Adrenal gland (tissue), 9 donors: ENCODE measurements at regions not wholly inside any gene's neighbourhood (a gene's known extent, or its start where the extent isn't known, plus 50 kb on each side); places are given as distances from the start of the nearest gene placed in this dataset.

Experiments
- DNase-seq, 7 donors: peaks; one replicate each; pipeline ENCODE4 v3.0.0-alpha.2; 2019 to 2020
- H3K27ac ChIP-seq, 5 donors: fragments of 200-600 bp; sonication (generic) in 4 of 5; 1 replicate in 3 of 5; 2 replicates in 2 of 5; pipeline versions ENCODE4 v1.5.1 to v1.8.0; 2016 to 2020; ENCODE audit warnings: mild to moderate bottlenecking in 1 of 5
- H3K27me3 ChIP-seq: fragments of 200-600 bp; 2 replicates; pipeline ENCODE4 v1.8.0; 2021
- H3K36me3 ChIP-seq, 2 donors: fragments of 200-600 bp; replicated peaks in 1 of 2; 1 replicate in 1 of 2; 2 replicates in 1 of 2; pipeline versions ENCODE4 v1.5.1 to v1.8.0; 2018 to 2022
- H3K4me1 ChIP-seq, 2 donors: fragments of 200-600 bp; replicated peaks in 1 of 2; 1 replicate in 1 of 2; 2 replicates in 1 of 2; pipeline versions ENCODE4 v1.5.1 to v1.8.0; 2018 to 2021
- H3K4me3 ChIP-seq, 4 donors: fragments of 200-600 bp; sonication (generic) in 3 of 4; one replicate each; pipeline ENCODE4 v1.5.1; 2016 to 2018
- H3K9me3 ChIP-seq, 3 donors: fragments of 200-600 bp; sonication (generic) in 1 of 3; replicated peaks in 1 of 3; 1 replicate in 2 of 3; 2 replicates in 1 of 3; pipeline versions ENCODE4 v1.5.1 to v1.8.0; 2016 to 2021
- CTCF ChIP-seq, 6 experiments: fragments of 450-650 bp in 4 of 6; fragments of 200-600 bp in 2 of 6; sonication (generic) in 1 of 6; IDR thresholded peaks; 1 replicate in 5 of 6; 2 replicates in 1 of 6; pipeline versions ENCODE4 v1.5.1 to v1.8.0; 2016 to 2021; ENCODE audit warnings: antibody characterized with exemption in 6 of 6, mild to moderate bottlenecking in 2 of 6, moderate library complexity in 1 of 6
- POLR2A ChIP-seq, 2 donors: fragments of 450-650 bp; IDR thresholded peaks; one replicate each; pipeline ENCODE4 v1.6.1; 2017; ENCODE audit warnings: antibody characterized with exemption in 2 of 2, mild to moderate bottlenecking in 2 of 2, moderate library complexity in 1 of 2
- WGBS, 4 donors: extraction: QIAGEN DNeasy Blood & Tissue Kit in 2 of 4; methylation state at CpG; one replicate each; pipeline versions ENCODE4 v1.1.5 to v1.1.7; 2013 to 2017; 5-methylcytosine and 5-hydroxymethylcytosine counted together
- intact Hi-C, 2 donors: fragments of 100-400 bp; cut with DNase I; formaldehyde crosslinking; loops; one replicate each; pipeline versions ENCODE4 v1.14.1 to v1.15.0; 2022 to 2023
- donor health status: healthy with polysubstance abuse.
- donor health status: Bipolar disorder and iron deficiency.
- donor health status: DM: yes; HTN: yes; CAD: no.
- donor health status: DM: no; HTN: no; CAD: no.
- donor health status: DM: no; HTN: no; CAD: no.

GRCh38 chr3:43224405-43225073, 61.8 kb upstream of the SNRK start:
- intact Hi-C loops = loop anchor here (5.0 to 10.0 kb wide), 2 partner anchors 278 to 280 kb away; no protein-coding TSS in a partner anchor
- Histone ChIP-seq H3K4me3 (no peak overlapping the region), H3K4me1 (no peaks in the 10 kb centered on the region), H3K36me3 (no peaks in the 10 kb centered on the region), H3K9me3 (peaks cover 0 to 3% (median 0%) of the 10 kb centered on the region in 3 donors), H3K27ac (no peak overlapping the region), H3K27me3 (no peaks in the 10 kb centered on the region)
- TF ChIP-seq POLR2A (IDR thresholded peaks at IDR 0.05) (no peak), CTCF (IDR thresholded peaks at IDR 0.05) (no peak)
- DNase-seq = no peak
- 68 to 74% (median 72%) methylated on average over 3 of the region's 3 CpGs for WGBS, 4 donors

- intact Hi-C loops = loop anchor here (5.0 to 10.0 kb wide), 2 partner anchors 278 to 281 kb away; no protein-coding TSS in a partner anchor
- no peak overlapping the region for H3K4me3 ChIP-seq
- no peak overlapping the region for H3K27ac ChIP-seq
- no peaks in the 10 kb centered on the region for H3K4me1 ChIP-seq
- no peak for DNase-seq
- H3K27me3 ChIP-seq = no peaks in the 10 kb centered on the region
- no peaks in the 10 kb centered on the region for H3K36me3 ChIP-seq
- no peak for TF ChIP-seq POLR2A (IDR thresholded peaks at IDR 0.05)
- peak in 5 of 6 experiments; percentile 26 to 60 (median 51) for TF ChIP-seq CTCF (IDR thresholded peaks at IDR 0.05)
- peaks cover 0 to 3% (median 0%) of the 10 kb centered on the region in 3 donors for H3K9me3 ChIP-seq
- WGBS, 4 donors = 64 to 69% (median 65%) methylated on average over 3 of the region's 3 CpGs
Measured at GRCh38 chr3:43223670-43224364, 62.5 kb upstream of the SNRK start.

- Histone ChIP-seq H3K27ac (no peak overlapping the region), H3K27me3 (no peaks in the 10 kb centered on the region), H3K9me3 (peaks cover 0 to 3% (median 0%) of the 10 kb centered on the region in 3 donors), H3K4me3 (no peak overlapping the region), H3K36me3 (no peaks in the 10 kb centered on the region), H3K4me1 (no peaks in the 10 kb centered on the region)
- DNase-seq = no peak
- TF ChIP-seq CTCF (IDR thresholded peaks at IDR 0.05) (no peak), POLR2A (IDR thresholded peaks at IDR 0.05) (no peak)
- WGBS, 4 donors = 94 to 99% (median 97%) methylated on average over 4 of the region's 4 CpGs
- intact Hi-C loops = loop anchor here (5.0 to 10.0 kb wide), 2 partner anchors 280 to 282 kb away; no protein-coding TSS in a partner anchor
Measured at GRCh38 chr3:43222590-43222989, 63.8 kb upstream of the SNRK start.

- intact Hi-C loops = loop anchor here (5.0 to 10.0 kb wide), 2 partner anchors 281 to 284 kb away; no protein-coding TSS in a partner anchor
- no peak for TF ChIP-seq CTCF (IDR thresholded peaks at IDR 0.05)
- no peak for TF ChIP-seq POLR2A (IDR thresholded peaks at IDR 0.05)
- H3K36me3 ChIP-seq = no peaks in the 10 kb centered on the region
- no peak overlapping the region for H3K4me3 ChIP-seq
- H3K27me3 ChIP-seq = no peaks in the 10 kb centered on the region
- no peaks in the 10 kb centered on the region for H3K4me1 ChIP-seq
- H3K9me3 ChIP-seq = no peaks in the 10 kb centered on the region
- no peak overlapping the region for H3K27ac ChIP-seq
- no peak for DNase-seq
- 58 to 63% (median 60%) methylated on average over 5 to 6 of the region's 6 CpGs for WGBS, 4 donors
Measured at GRCh38 chr3:43221076-43221475, 65.3 kb upstream of the SNRK start.
